K562 (cell line): ENCODE measurements at regions not wholly inside any gene's neighbourhood (a gene's known extent, or its start where the extent isn't known, plus 50 kb on each side); places are given as distances from the start of the nearest gene placed in this dataset.

ENCODE experiments used
- ATAC-seq: fragments of 200-7000 bp; cut with Tn5 transposase; 3 replicates; pipeline ENCODE4 v1.9.1; 2020; ENCODE audit warnings: moderate library complexity
- BruUV-seq: library from RNA; stranded (reverse); fragments of 400-500 nt; replicated peaks from 2 replicates; lab custom pipeline; 2021; lab: Mats Ljungman, UMichigan
- CTCF ChIA-PET: fragments of 300-600 bp; formaldehyde crosslinking; extraction: SDS; loops from one replicate; lab custom pipeline; 2021; ENCODE audit warnings: low intra/inter-chr PET ratio; lab: Yijun Ruan, JAX
- POLR2A ChIA-PET: fragments of 300-600, 350-650 bp; sonication (Branson Sonifier 250); formaldehyde crosslinking; extraction: SDS; loops from one replicate; lab custom pipeline; 2021; ENCODE audit warnings: antibody characterized with exemption, inconsistent platforms; lab: Yijun Ruan, JAX
- DNase-seq, 4 experiments: peaks; one replicate each; pipeline versions ENCODE4 v3.0.0 to v3.0.0-alpha.2; 2011 to 2018; ENCODE audit warnings: low spot score in 3 of 4, mixed read lengths in 3 of 4; ENCODE audit errors: extremely low read depth in 1 of 4
- FAIRE-seq: peaks from 2 replicates; lab custom pipeline; 2011; peaks lifted over from hg19 to GRCh38; lab: Jason Lieb, UNC
- H2AFZ ChIP-seq: 2 replicates; pipeline ENCODE4 v1.6.0; 2011; ENCODE audit warnings: low read depth, low read length, control low read depth, inconsistent platforms
- H3K27ac ChIP-seq: fragments of 200-600 bp; 3 replicates; pipeline ENCODE4 v1.8.0; 2011; ENCODE audit warnings: low read depth, mild to moderate bottlenecking, control low read depth, inconsistent platforms, low read length, moderate library complexity, mixed read lengths; ENCODE audit errors: extremely low read depth
- H3K27me3 ChIP-seq, 2 experiments: fragments of 300-600 bp in 1 of 2; 2 replicates in 1 of 2; 3 replicates in 1 of 2; pipeline versions ENCODE4 v1.6.0 to v1.8.0; 2011; ENCODE audit warnings: inconsistent platforms in 2 of 2, low read length in 2 of 2, mild to moderate bottlenecking in 1 of 2, mixed read lengths in 1 of 2, moderate library complexity in 1 of 2; ENCODE audit not compliant: control insufficient read depth in 2 of 2, insufficient read depth in 2 of 2
- H3K36me3 ChIP-seq: fragments of 300-600 bp; 3 replicates; pipeline ENCODE4 v1.8.0; 2011; ENCODE audit warnings: mild to moderate bottlenecking, low read length, inconsistent platforms; ENCODE audit not compliant: control insufficient read depth, insufficient read depth
- H3K4me1 ChIP-seq, 2 experiments: fragments of 200-600 bp in 1 of 2; replicated peaks in 1 of 2; 2 replicates in 1 of 2; 3 replicates in 1 of 2; pipeline versions ENCODE4 v1.5.1 to v1.8.0; 2011; ENCODE audit warnings: inconsistent platforms in 2 of 2, low read length in 2 of 2, mild to moderate bottlenecking in 1 of 2, mixed read lengths in 1 of 2, moderate library complexity in 1 of 2; ENCODE audit not compliant: control insufficient read depth in 2 of 2, insufficient read depth in 2 of 2
- H3K4me2 ChIP-seq: 2 replicates; pipeline ENCODE4 v1.6.1; 2011; ENCODE audit warnings: low read length, control low read depth, inconsistent platforms, mixed read lengths; ENCODE audit not compliant: insufficient read depth
- H3K4me3 ChIP-seq: fragments of 200-600 bp; sonication (generic), shearing (Covaris generic); 2 replicates; pipeline ENCODE4 v1.5.1; 2016; ENCODE audit warnings: control low read depth, inconsistent platforms
- H3K79me2 ChIP-seq: fragments of 200-600 bp; 3 replicates; pipeline ENCODE4 v1.8.0; 2011; ENCODE audit warnings: low read length, inconsistent platforms; ENCODE audit not compliant: control insufficient read depth, insufficient read depth
- H3K9ac ChIP-seq, 2 experiments: 2 replicates each; pipeline versions ENCODE4 v1.6.0 to v1.6.1; 2011; ENCODE audit warnings: low read depth in 2 of 2, low read length in 2 of 2, control low read depth in 1 of 2, inconsistent platforms in 1 of 2, mild to moderate bottlenecking in 1 of 2, mixed read lengths in 1 of 2; ENCODE audit not compliant: insufficient read depth in 1 of 2
- H3K9me1 ChIP-seq: one replicate; pipeline ENCODE4 v1.6.0; 2011; ENCODE audit warnings: inconsistent platforms, mild to moderate bottlenecking, low read length, moderate library complexity; ENCODE audit not compliant: control insufficient read depth, insufficient read depth
- H3K9me3 ChIP-seq: replicated peaks from 2 replicates; pipeline ENCODE4 v1.5.1; 2011; ENCODE audit warnings: low read depth, low read length, inconsistent platforms; ENCODE audit not compliant: control insufficient read depth, insufficient read depth
- H4K20me1 ChIP-seq: replicated peaks from 2 replicates; pipeline ENCODE4 v1.6.1; 2011; ENCODE audit warnings: low read length, inconsistent platforms, mixed read lengths; ENCODE audit not compliant: control insufficient read depth, insufficient read depth
- BRD9 ChIP-seq: fragments of 450-650 bp; IDR thresholded peaks from 2 replicates; pipeline ENCODE4 v1.6.1; 2018; ENCODE audit warnings: low read depth; ENCODE audit not compliant: partially characterized antibody
- E2F8 ChIP-seq: fragments of 450-650 bp; IDR thresholded peaks from 2 replicates; pipeline ENCODE4 v1.7.1; 2018; ENCODE audit warnings: mild to moderate bottlenecking, low read depth; ENCODE audit not compliant: partially characterized antibody
- FOXA3 ChIP-seq, 2 experiments: fragments of 450-650 bp in 1 of 2; sonication (generic) in 1 of 2; formaldehyde crosslinking; IDR thresholded peaks in 1 of 2; conservative IDR thresholded peaks in 1 of 2; 2 replicates each; pipeline versions ENCODE4 v1.4.0 to v1.8.0; 2020 to 2022; ENCODE audit warnings: mild to moderate bottlenecking in 2 of 2, missing genetic modification reagents in 1 of 2
- NRF1 ChIP-seq, 2 experiments: fragments of 450-650 bp; IDR thresholded peaks in 1 of 2; conservative IDR thresholded peaks in 1 of 2; 2 replicates each; pipeline ENCODE4 v1.6.1; 2014; ENCODE audit warnings: mild to moderate bottlenecking in 2 of 2
- SFPQ ChIP-seq: fragments of 200-400 bp; formaldehyde crosslinking; IDR thresholded peaks from 2 replicates; pipeline ENCODE4 v1.6.1; 2017; ENCODE audit warnings: mild to moderate bottlenecking, low read depth, low read length, moderate library complexity
- TBP ChIP-seq: optimal IDR thresholded peaks from 2 replicates; pipeline ENCODE3; 2011; ENCODE audit warnings: low read depth, low read length, improper control_type of control experiment
- ZNF133 ChIP-seq: fragments of 250-450 bp; sonication (Bioruptor Pico); IDR thresholded peaks from 2 replicates; pipeline ENCODE4 v1.4.0; 2020; ENCODE audit warnings: mild to moderate bottlenecking
- ZNF407 ChIP-seq: fragments of 450-650 bp; IDR thresholded peaks from 2 replicates; pipeline ENCODE4 v1.6.1; 2016; ENCODE audit warnings: low read depth
- WGBS: fragments of 100-300 bp; shearing (Covaris generic); methylation state at CpG from one replicate; pipeline ENCODE4 v1.1.6; 2016; ENCODE audit warnings: low coverage, mixed read lengths; ENCODE audit not compliant: insufficient coverage; ENCODE audit errors: missing lambda C conversion rate; 5-methylcytosine and 5-hydroxymethylcytosine counted together
- in situ Hi-C: fragments of 300-500 bp; cut with MboI; formaldehyde crosslinking; loops from 4 replicates; pipeline ENCODE4 v1.15.0; 2018; ENCODE audit warnings: inconsistent platforms, mixed read lengths
- intact Hi-C: fragments of 100-400 bp; cut with micrococcal nuclease; formaldehyde crosslinking; loops from 2 replicates; pipeline ENCODE4 v1.14.2; 2022

GRCh38 chr2:60324536-60324935 is 228.9 kb downstream of the BCL11A start (continued):
- TF ChIP-seq ZNF407: no peak

- H3K9me1 ChIP-seq: no peaks in the 10 kb centered on the region
- no TSS peak for BruUV-seq
- no peaks in the 10 kb centered on the region for H3K36me3 ChIP-seq
- no peaks in the 10 kb centered on the region for H3K4me1 ChIP-seq
- FAIRE-seq (no peak), ATAC-seq (no peak), DNase-seq (no peak)
- 0 out of 5 replicates have a peak, but pooled peaks cover 2 to 4% of the 10 kb centered on the region in 2 experiments for H3K27me3 ChIP-seq
- in situ Hi-C loops: no loop called here
- POLR2A ChIA-PET: no interaction called here
- H3K79me2 ChIP-seq: no peaks in the 10 kb centered on the region
- CTCF ChIA-PET: no interaction called here
- intact Hi-C loops: no loop called here
- under 1% methylated on average over 14 of the region's 14 CpGs for WGBS
- no peak overlapping the region for H3K4me2 ChIP-seq
- H2AFZ ChIP-seq: no peak overlapping the region
- no peak overlapping the region for H3K27ac ChIP-seq
- no peaks in the 10 kb centered on the region for H3K9me3 ChIP-seq
- H4K20me1 ChIP-seq: no peaks in the 10 kb centered on the region
- no peak overlapping the region for H3K9ac ChIP-seq
- no peak overlapping the region for H3K4me3 ChIP-seq
- TF ChIP-seq BRD9 (no peak), ZNF133 (no peak), FOXA3 (CRISPR knock-in tag; conservative IDR thresholded peaks at IDR 0.05 in 1 of 2, IDR thresholded peaks at IDR 0.05 in 1 of 2) (no peak), SFPQ (no peak), E2F8 (no peak), NRF1 (conservative IDR thresholded peaks at IDR 0.05 in 1 of 2, IDR thresholded peaks at IDR 0.05 in 1 of 2) (no peak), TBP (no peak)
These were observed 231.6 kb downstream of the BCL11A start for GRCh38 chr2:60321816-60322215.
